NT2/D1 (cell line): ENCODE measurements at regions not wholly inside any gene's neighbourhood (a gene's known extent, or its start where the extent isn't known, plus 50 kb on each side); places are given as distances from the start of the nearest gene placed in this dataset.

Experiments used
- SUZ12 ChIP-seq: IDR thresholded peaks from 2 replicates; pipeline ENCODE4 v1.6.1; 2011; ENCODE audit not compliant: insufficient read length, insufficient read depth; ENCODE audit errors: extremely low read depth
- YY1 ChIP-seq: IDR thresholded peaks from 2 replicates; pipeline ENCODE4 v1.6.1; 2011; ENCODE audit not compliant: insufficient read length, insufficient read depth

DNA sequence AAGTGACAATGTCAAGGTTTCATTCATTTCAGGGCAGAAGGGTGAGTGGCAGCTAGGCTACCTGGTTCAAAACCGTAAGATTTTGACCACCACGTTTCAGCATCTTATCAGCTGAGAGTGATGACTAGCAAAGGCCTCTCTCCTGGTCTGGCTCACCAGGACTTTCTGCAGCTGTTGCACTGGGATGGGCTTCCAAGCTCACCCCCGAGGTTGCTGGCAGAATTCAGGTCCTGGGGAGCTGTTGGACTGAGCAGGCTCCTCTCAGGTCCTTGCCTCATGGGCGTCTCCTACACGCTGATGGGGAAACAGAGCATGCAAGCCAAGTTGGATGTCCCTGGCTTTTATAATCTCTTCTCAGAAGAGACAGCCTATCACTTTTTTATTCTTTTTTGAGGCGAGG, 88.8 kb upstream of the RNU6-1 start:
- no peak for TF ChIP-seq YY1
- TF ChIP-seq SUZ12: no peak
